Right renal pelvis (tissue), 4 donors: ENCODE measurements at regions not wholly inside any gene's neighbourhood (a gene's known extent, or its start where the extent isn't known, plus 50 kb on each side); places are given as distances from the start of the nearest gene placed in this dataset.

Source experiments
- DNase-seq, 4 donors: peaks; one replicate each; pipeline ENCODE4 v3.0.0-alpha.2; 2013; ENCODE audit warnings: low read depth in 4 of 4, low spot score in 3 of 4, missing footprints in 1 of 4

- DNase-seq = no peak
These were observed 166.3 kb downstream of the RASSF9 start for GRCh38 chr12:85669911-85670310.

GRCh38 chr12:85672436-85672835, 163.8 kb downstream of the RASSF9 start:
- no peak for DNase-seq

GRCh38 chr12:85673921-85674420, 162.2 kb downstream of the RASSF9 start:
- DNase-seq = no peak

- DNase-seq = no peak
These were observed 159.1 kb downstream of the RASSF9 start for GRCh38 chr12:85676816-85677749.

GRCh38 chr12:85679296-85679695, 156.9 kb downstream of the RASSF9 start:
- DNase-seq = no peak

- DNase-seq = no peak
These were observed 155.3 kb downstream of the RASSF9 start for GRCh38 chr12:85680881-85681280.

- DNase-seq = no peak
These were observed 154.9 kb downstream of the RASSF9 start for GRCh38 chr12:85681333-85681732.

- DNase-seq = no peak
These were observed 153.2 kb downstream of the RASSF9 start for GRCh38 chr12:85683051-85683450.

- DNase-seq = peak in 1 of 4 donors; percentile 4
These were observed 147.4 kb downstream of the RASSF9 start for GRCh38 chr12:85688837-85689236.

GRCh38 chr12:85690146-85690545, 146.1 kb downstream of the RASSF9 start:
- DNase-seq = no peak

GRCh38 chr12:85693093-85693665, 143.0 kb downstream of the RASSF9 start:
- DNase-seq = no peak

- DNase-seq = no peak
These were observed 141.0 kb downstream of the RASSF9 start for GRCh38 chr12:85695097-85695715.

GRCh38 chr12:85697003-85697402, 139.2 kb downstream of the RASSF9 start:
- DNase-seq = no peak

- no peak for DNase-seq
These were observed 137.3 kb downstream of the RASSF9 start for GRCh38 chr12:85698937-85699336.

GRCh38 chr12:85708775-85709174, 127.4 kb downstream of the RASSF9 start:
- no peak for DNase-seq

- DNase-seq = no peak
These were observed 124.3 kb downstream of the RASSF9 start for GRCh38 chr12:85711735-85712390.

GRCh38 chr12:85713373-85713772, 122.8 kb downstream of the RASSF9 start:
- DNase-seq = no peak

GRCh38 chr12:85714425-85714824, 121.8 kb downstream of the RASSF9 start:
- no peak for DNase-seq

- no peak for DNase-seq
These were observed 115.7 kb downstream of the RASSF9 start for GRCh38 chr12:85720308-85721033.

GRCh38 chr12:85725991-85726390, 110.2 kb downstream of the RASSF9 start:
- no peak for DNase-seq
